Lower leg skin (tissue), 4 donors: ENCODE measurements at regions not wholly inside any gene's neighbourhood (a gene's known extent, or its start where the extent isn't known, plus 50 kb on each side); places are given as distances from the start of the nearest gene placed in this dataset.

ENCODE experiments used
- DNase-seq, 2 donors: peaks; one replicate each; pipeline ENCODE4 v3.0.0-alpha.2; 2019; ENCODE audit warnings: low spot score in 2 of 2
- H3K4me3 ChIP-seq: fragments of 200-600 bp; sonication (generic); 2 replicates; pipeline ENCODE4 v1.5.1; 2017; ENCODE audit warnings: mild to moderate bottlenecking, low read depth; ENCODE audit not compliant: poor library complexity, severe bottlenecking
- CTCF ChIP-seq, 3 donors: fragments of 450-650 bp; IDR thresholded peaks; one replicate each; pipeline ENCODE4 v1.5.1; 2016; ENCODE audit warnings: antibody characterized with exemption in 3 of 3, mild to moderate bottlenecking in 3 of 3, moderate library complexity in 2 of 3
- POLR2A ChIP-seq, 2 donors: fragments of 450-650 bp; IDR thresholded peaks; one replicate each; pipeline ENCODE4 v1.6.1; 2016 to 2017; ENCODE audit warnings: antibody characterized with exemption in 2 of 2, mild to moderate bottlenecking in 1 of 2, moderate library complexity in 1 of 2
- WGBS, 2 donors: methylation state at CpG; one replicate each; pipeline ENCODE4 v1.1.5; 2018; 5-methylcytosine and 5-hydroxymethylcytosine counted together
- intact Hi-C: fragments of 100-400 bp; cut with DNase I; formaldehyde crosslinking; loops from one replicate; pipeline ENCODE4 v1.15.0; 2023; ENCODE audit warnings: low total_unique reads

- TF ChIP-seq CTCF (IDR thresholded peaks at IDR 0.05): no peak
- no peak for TF ChIP-seq POLR2A (IDR thresholded peaks at IDR 0.05)
- 93 to 95% methylated on average over 1 of the region's 1 CpG for WGBS, 2 donors
- H3K4me3 ChIP-seq: no peak overlapping the region
- intact Hi-C loops: no loop called here
- DNase-seq: no peak
Measured at GRCh38 chr13:90121784-90122183, 1225.7 kb upstream of the MIR17HG start.

- DNase-seq: no peak
- H3K4me3 ChIP-seq: no peak overlapping the region
- 91 to 96% methylated on average over 2 of the region's 2 CpGs for WGBS, 2 donors
- TF ChIP-seq POLR2A (IDR thresholded peaks at IDR 0.05) (no peak), CTCF (IDR thresholded peaks at IDR 0.05) (no peak)
- intact Hi-C loops: no loop called here
Measured at GRCh38 chr13:90122531-90122930, 1225.0 kb upstream of the MIR17HG start.

GRCh38 chr13:90135558-90135957 lies 1211.9 kb upstream of the MIR17HG start:
- H3K4me3 ChIP-seq: no peak overlapping the region
- 64 to 81% methylated on average over 3 of the region's 3 CpGs for WGBS, 2 donors
- intact Hi-C loops: no loop called here
- DNase-seq: no peak
- no peak for TF ChIP-seq POLR2A (IDR thresholded peaks at IDR 0.05)
- no peak for TF ChIP-seq CTCF (IDR thresholded peaks at IDR 0.05)

GRCh38 chr13:90142251-90142650 lies 1205.2 kb upstream of the MIR17HG start:
- intact Hi-C loops: no loop called here
- no peak for DNase-seq
- TF ChIP-seq CTCF (IDR thresholded peaks at IDR 0.05) (no peak), POLR2A (IDR thresholded peaks at IDR 0.05) (no peak)
- 67 to 68% methylated on average over 5 of the region's 5 CpGs for WGBS, 2 donors
- H3K4me3 ChIP-seq: no peak overlapping the region

- WGBS, 2 donors: 75 to 84% methylated on average over 2 of the region's 2 CpGs
- TF ChIP-seq CTCF (IDR thresholded peaks at IDR 0.05) (no peak), POLR2A (IDR thresholded peaks at IDR 0.05) (no peak)
- intact Hi-C loops: no loop called here
- H3K4me3 ChIP-seq: no peak overlapping the region
- DNase-seq: no peak
Measured at GRCh38 chr13:90154311-90154960, 1193.1 kb upstream of the MIR17HG start.

- TF ChIP-seq POLR2A (IDR thresholded peaks at IDR 0.05) (no peak), CTCF (IDR thresholded peaks at IDR 0.05) (no peak)
- intact Hi-C loops: no loop called here
- no peak for DNase-seq
- whole genome bisulfite sequencing, 2 donors: 83 to 87% methylated on average over 1 of the region's 1 CpG
- no peak overlapping the region for H3K4me3 ChIP-seq
Measured at GRCh38 chr13:90156390-90156789, 1191.1 kb upstream of the MIR17HG start.
